Esophagus muscularis mucosa (tissue), 4 donors: ENCODE measurements at regions not wholly inside any gene's neighbourhood (a gene's known extent, or its start where the extent isn't known, plus 50 kb on each side); places are given as distances from the start of the nearest gene placed in this dataset.
"Not testable (repeated sequence)": the region's sequence is repeated elsewhere in the genome, so short reads cannot be mapped to it uniquely, and the experiment has no call there.

ENCODE experiments used
- DNase-seq: peaks from one replicate; pipeline ENCODE4 v3.0.0-alpha.2; 2017; ENCODE audit errors: extremely low spot score
- H3K27ac ChIP-seq, 4 donors: fragments of 200-600 bp; sonication (generic); replicated peaks in 1 of 4; 1 replicate in 3 of 4; 2 replicates in 1 of 4; pipeline ENCODE4 v1.5.1; 2016 to 2019; ENCODE audit warnings: mild to moderate bottlenecking in 1 of 4
- H3K27me3 ChIP-seq, 4 donors: fragments of 200-600 bp; sonication (generic); one replicate each; pipeline versions ENCODE4 v1.5.1 to v1.6.0; 2016 to 2019
- H3K36me3 ChIP-seq, 4 donors: fragments of 200-600 bp; sonication (generic); one replicate each; pipeline ENCODE4 v1.5.1; 2016 to 2019
- H3K4me1 ChIP-seq, 4 donors: fragments of 200-600 bp; sonication (generic); one replicate each; pipeline ENCODE4 v1.5.1; 2016 to 2019
- H3K4me3 ChIP-seq, 4 donors: fragments of 200-600 bp; sonication (generic); 1 replicate in 2 of 4; 2 replicates in 2 of 4; pipeline ENCODE4 v1.5.1; 2016 to 2019; ENCODE audit warnings: mild to moderate bottlenecking in 4 of 4, moderate library complexity in 1 of 4
- H3K9me3 ChIP-seq, 4 donors: fragments of 200-600 bp; sonication (generic); 1 replicate in 3 of 4; 2 replicates in 1 of 4; pipeline ENCODE4 v1.5.1; 2016 to 2019
- CTCF ChIP-seq, 3 experiments: fragments of 200-600 bp in 2 of 3; fragments of 450-650 bp in 1 of 3; sonication (generic) in 2 of 3; IDR thresholded peaks; one replicate each; pipeline ENCODE4 v1.5.1; 2017 to 2019; ENCODE audit warnings: antibody characterized with exemption in 3 of 3, mild to moderate bottlenecking in 2 of 3, moderate library complexity in 1 of 3
- EP300 ChIP-seq: sonication (generic); formaldehyde crosslinking; IDR thresholded peaks from one replicate; pipeline ENCODE4 v1.6.1; 2017; ENCODE audit warnings: antibody characterized with exemption
- POLR2A ChIP-seq: fragments of 450-650 bp; IDR thresholded peaks from one replicate; pipeline ENCODE4 v1.6.1; 2017; ENCODE audit warnings: antibody characterized with exemption, moderate library complexity, mild to moderate bottlenecking, low read depth
- POLR2AphosphoS5 ChIP-seq, 2 donors: sonication (generic); formaldehyde crosslinking; IDR thresholded peaks; one replicate each; pipeline ENCODE4 v1.6.1; 2017; ENCODE audit warnings: antibody characterized with exemption in 2 of 2
- WGBS: methylation state at CpG from one replicate; pipeline ENCODE4 v1.1.5; 2018; 5-methylcytosine and 5-hydroxymethylcytosine counted together
- intact Hi-C: fragments of 100-400 bp; cut with DNase I; formaldehyde crosslinking; loops from one replicate; pipeline ENCODE4 v1.15.1; 2023

- no peak for DNase-seq
- H3K4me3 ChIP-seq = no peak overlapping the region
- H3K27ac ChIP-seq = no peak overlapping the region
- H3K27me3 ChIP-seq = peaks cover 0 to 37% (median 0%) of the 10 kb centered on the region in 4 donors
- H3K4me1 ChIP-seq = no peaks in the 10 kb centered on the region
- H3K36me3 ChIP-seq = no peaks in the 10 kb centered on the region
- intact Hi-C loops = no loop called here
- H3K9me3 ChIP-seq = no peaks in the 10 kb centered on the region
- TF ChIP-seq CTCF (IDR thresholded peaks at IDR 0.05) (no peak), POLR2A (no peak), EP300 (no peak), POLR2AphosphoS5 (IDR thresholded peaks at IDR 0.05) (no peak)
Measured at GRCh38 chr3:198096015-198096414, 136.0 kb downstream of the LMLN start.

GRCh38 chr3:198097048-198097447, 137.0 kb downstream of the LMLN start:
- Histone ChIP-seq H3K36me3 (no peaks in the 10 kb centered on the region), H3K4me3 (no peak overlapping the region), H3K4me1 (no peaks in the 10 kb centered on the region), H3K27ac (no peak overlapping the region), H3K27me3 (peaks cover 0 to 36% (median 0%) of the 10 kb centered on the region in 4 donors), H3K9me3 (no peaks in the 10 kb centered on the region)
- intact Hi-C loops = no loop called here
- no peak for DNase-seq
- WGBS = 82% methylated on average over 7 of the region's 7 CpGs
- TF ChIP-seq POLR2A (no peak), EP300 (no peak), POLR2AphosphoS5 (IDR thresholded peaks at IDR 0.05) (no peak), CTCF (IDR thresholded peaks at IDR 0.05) (no peak)

GRCh38 chr3:198098661-198099081, 138.7 kb downstream of the LMLN start:
- H3K36me3 ChIP-seq, H3K4me1 ChIP-seq, H3K9me3 ChIP-seq, H3K4me3 ChIP-seq, intact Hi-C loops, H3K27ac ChIP-seq, DNase-seq: not testable (repeated sequence)
- WGBS = 67% methylated on average over 9 of the region's 9 CpGs
- peaks cover 0 to 20% (median 0%) of the 10 kb centered on the region in 4 donors for H3K27me3 ChIP-seq

GRCh38 chr3:198103070-198103469, 143.1 kb downstream of the LMLN start:
- H3K4me1 ChIP-seq, intact Hi-C loops, H3K4me3 ChIP-seq, H3K27me3 ChIP-seq, H3K36me3 ChIP-seq, H3K9me3 ChIP-seq, H3K27ac ChIP-seq, DNase-seq: not testable (repeated sequence)
- WGBS = 77% methylated on average over 4 of the region's 10 CpGs

GRCh38 chr3:198106265-198106664, 146.2 kb downstream of the LMLN start:
- Histone ChIP-seq H3K4me1 (no peaks in the 10 kb centered on the region), H3K36me3 (no peaks in the 10 kb centered on the region), H3K9me3 (no peaks in the 10 kb centered on the region), H3K27me3 (peaks cover 0 to 37% (median 17%) of the 10 kb centered on the region in 4 donors), H3K27ac (no peak overlapping the region), H3K4me3 (no peak overlapping the region)
- no peak for DNase-seq
- WGBS = 90% methylated on average over 4 of the region's 4 CpGs
- intact Hi-C loops = no loop called here
- no peak for TF ChIP-seq POLR2A
- TF ChIP-seq EP300 = no peak
- no peak for TF ChIP-seq CTCF (IDR thresholded peaks at IDR 0.05)

GRCh38 chr3:198107840-198108734, 148.1 kb downstream of the LMLN start:
- H3K9me3 ChIP-seq = no peaks in the 10 kb centered on the region
- peaks cover 0 to 2% (median 0%) of the 10 kb centered on the region in 4 donors for H3K4me1 ChIP-seq
- DNase-seq = no peak
- H3K27ac ChIP-seq = no peak overlapping the region
- H3K36me3 ChIP-seq = no peaks in the 10 kb centered on the region
- intact Hi-C loops = no loop called here
- no peak overlapping the region for H3K4me3 ChIP-seq
- TF ChIP-seq POLR2A = no peak
- no peak for TF ChIP-seq POLR2AphosphoS5 (IDR thresholded peaks at IDR 0.05)
- no peak for TF ChIP-seq EP300
- TF ChIP-seq CTCF (IDR thresholded peaks at IDR 0.05) = no peak
- WGBS = 11% methylated on average over 6 of the region's 6 CpGs
- peaks cover 0 to 56% (median 26%) of the 10 kb centered on the region in 4 donors for H3K27me3 ChIP-seq
